ENCODE measurements at regions not wholly inside any gene's neighbourhood (a gene's known extent, or its start where the extent isn't known, plus 50 kb on each side); places are given as distances from the start of the nearest gene placed in this dataset.
"Not testable (repeated sequence)": the region's sequence is repeated elsewhere in the genome, so short reads cannot be mapped to it uniquely, and the experiment has no call there.

GRCh38 chr9:18063856-18064390, 410.0 kb upstream of the ADAMTSL1 start:
- DNase-seq: no peak
- WGBS, 4 donors: 57 to 65% (median 63%) methylated on average over 6 of the region's 6 CpGs
- no peaks in the 10 kb centered on the region for H3K4me1 ChIP-seq
- no peaks in the 10 kb centered on the region for H3K9me3 ChIP-seq
- intact Hi-C loops (cut with DNase I): no loop called here
- ATAC-seq: no peak
- H3K27me3 ChIP-seq: peaks cover 0 to 5% (median 0%) of the 10 kb centered on the region in 9 donors
- no peaks in the 10 kb centered on the region for H3K36me3 ChIP-seq
- TF ChIP-seq POLR2A (IDR thresholded peaks at IDR 0.05): no peak
- no peak for TF ChIP-seq CTCF (IDR thresholded peaks at IDR 0.05)
- H3K4me3 ChIP-seq: no peak overlapping the region
- no peak overlapping the region for H3K27ac ChIP-seq

GRCh38 chr9:18066608-18067007, 407.3 kb upstream of the ADAMTSL1 start:
- WGBS, 4 donors: 91 to 97% (median 95%) methylated on average over 2 of the region's 2 CpGs
- H3K36me3 ChIP-seq; DNase-seq; intact Hi-C loops (cut with DNase I); H3K27me3 ChIP-seq; H3K9me3 ChIP-seq; H3K27ac ChIP-seq; ATAC-seq; H3K4me1 ChIP-seq; H3K4me3 ChIP-seq: not testable (repeated sequence)

GRCh38 chr9:18067548-18068120, 406.3 kb upstream of the ADAMTSL1 start:
- intact Hi-C loops (cut with DNase I): no loop called here
- WGBS, 4 donors: 82 to 90% (median 86%) methylated on average over 6 of the region's 6 CpGs
- no peak for DNase-seq
- H3K27ac ChIP-seq: no peak overlapping the region
- no peak overlapping the region for H3K4me3 ChIP-seq
- ATAC-seq: no peak
- TF ChIP-seq CTCF (IDR thresholded peaks at IDR 0.05): no peak
- TF ChIP-seq POLR2A (IDR thresholded peaks at IDR 0.05): no peak
- H3K4me1 ChIP-seq: peaks cover 0 to 6% (median 0%) of the 10 kb centered on the region in 12 donors
- no peaks in the 10 kb centered on the region for H3K9me3 ChIP-seq
- H3K36me3 ChIP-seq: no peaks in the 10 kb centered on the region
- H3K27me3 ChIP-seq: peaks cover 0 to 5% (median 0%) of the 10 kb centered on the region in 9 donors

- intact Hi-C loops (cut with DNase I): no loop called here
- Histone ChIP-seq H3K4me3 (no peak overlapping the region), H3K36me3 (no peaks in the 10 kb centered on the region), H3K27ac (no peak overlapping the region), H3K27me3 (peaks cover 0 to 3% (median 0%) of the 10 kb centered on the region in 9 donors), H3K9me3 (no peaks in the 10 kb centered on the region), H3K4me1 (peaks cover 0 to 6% (median 0%) of the 10 kb centered on the region in 12 donors)
- TF ChIP-seq CTCF (IDR thresholded peaks at IDR 0.05) (no peak), POLR2A (IDR thresholded peaks at IDR 0.05) (no peak)
- WGBS, 4 donors: 82 to 92% (median 86%) methylated on average over 3 of the region's 3 CpGs
- ATAC-seq (no peak), DNase-seq (no peak)
These were observed 405.1 kb upstream of the ADAMTSL1 start for GRCh38 chr9:18068900-18069299.

GRCh38 chr9:18071651-18072060, 402.3 kb upstream of the ADAMTSL1 start:
- H3K27ac ChIP-seq: no peak overlapping the region
- peaks cover 0 to 6% (median 0%) of the 10 kb centered on the region in 12 donors for H3K4me1 ChIP-seq
- H3K36me3 ChIP-seq: no peaks in the 10 kb centered on the region
- H3K27me3 ChIP-seq: no peaks in the 10 kb centered on the region
- TF ChIP-seq POLR2A (IDR thresholded peaks at IDR 0.05): no peak
- TF ChIP-seq CTCF (IDR thresholded peaks at IDR 0.05): no peak
- WGBS, 4 donors: 21 to 44% (median 31%) methylated on average over 6 of the region's 6 CpGs
- no peak for DNase-seq
- intact Hi-C loops (cut with DNase I): no loop called here
- ATAC-seq: peak; percentile 45 to 94 (median 70)
- H3K4me3 ChIP-seq: no peak overlapping the region
- H3K9me3 ChIP-seq: no peaks in the 10 kb centered on the region

All from heart left ventricle (tissue), 16 donors.